ENCODE measurements at regions not wholly inside any gene's neighbourhood (a gene's known extent, or its start where the extent isn't known, plus 50 kb on each side); places are given as distances from the start of the nearest gene placed in this dataset.

DNA sequence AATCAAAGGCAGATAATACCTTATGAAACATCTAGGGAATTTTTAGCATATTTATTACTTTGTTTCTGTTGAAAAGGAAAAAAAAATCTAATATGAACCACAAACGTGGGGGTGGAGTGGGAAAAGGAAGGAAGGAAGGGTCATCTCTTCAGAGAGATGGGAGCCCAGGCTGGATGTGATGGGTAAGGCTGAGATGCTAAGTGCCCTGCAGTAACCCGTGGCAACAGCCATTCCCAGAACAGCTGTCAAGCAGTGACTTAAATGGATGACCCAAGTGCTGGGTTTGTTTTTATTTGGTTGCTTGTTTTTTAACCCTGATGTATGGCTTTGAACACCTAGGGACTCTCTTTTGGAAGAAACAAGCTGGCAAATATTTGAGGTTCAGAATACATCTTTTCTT lies 50.7 kb upstream of the KLF7 start:
- intact Hi-C loops (cut with DNase I): no loop called here
- Histone ChIP-seq H3K27me3 (no peaks in the 10 kb centered on the region), H3K4me1 (no peaks in the 10 kb centered on the region), H3K9me3 (no peaks in the 10 kb centered on the region), H3K36me3 (no peaks in the 10 kb centered on the region), H3K27ac (no peak overlapping the region), H3K4me3 (no peak overlapping the region)
- TF ChIP-seq, protein P1, sequence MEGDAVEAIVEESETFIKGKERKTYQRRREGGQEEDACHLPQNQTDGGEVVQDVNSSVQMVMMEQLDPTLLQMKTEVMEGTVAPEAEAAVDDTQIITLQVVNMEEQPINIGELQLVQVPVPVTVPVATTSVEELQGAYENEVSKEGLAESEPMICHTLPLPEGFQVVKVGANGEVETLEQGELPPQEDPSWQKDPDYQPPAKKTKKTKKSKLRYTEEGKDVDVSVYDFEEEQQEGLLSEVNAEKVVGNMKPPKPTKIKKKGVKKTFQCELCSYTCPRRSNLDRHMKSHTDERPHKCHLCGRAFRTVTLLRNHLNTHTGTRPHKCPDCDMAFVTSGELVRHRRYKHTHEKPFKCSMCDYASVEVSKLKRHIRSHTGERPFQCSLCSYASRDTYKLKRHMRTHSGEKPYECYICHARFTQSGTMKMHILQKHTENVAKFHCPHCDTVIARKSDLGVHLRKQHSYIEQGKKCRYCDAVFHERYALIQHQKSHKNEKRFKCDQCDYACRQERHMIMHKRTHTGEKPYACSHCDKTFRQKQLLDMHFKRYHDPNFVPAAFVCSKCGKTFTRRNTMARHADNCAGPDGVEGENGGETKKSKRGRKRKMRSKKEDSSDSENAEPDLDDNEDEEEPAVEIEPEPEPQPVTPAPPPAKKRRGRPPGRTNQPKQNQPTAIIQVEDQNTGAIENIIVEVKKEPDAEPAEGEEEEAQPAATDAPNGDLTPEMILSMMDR (IDR thresholded peaks at IDR 0.05): no peak
- no peak for DNase-seq (ENCODE audit: low spot score in 2 of 2)

DNA sequence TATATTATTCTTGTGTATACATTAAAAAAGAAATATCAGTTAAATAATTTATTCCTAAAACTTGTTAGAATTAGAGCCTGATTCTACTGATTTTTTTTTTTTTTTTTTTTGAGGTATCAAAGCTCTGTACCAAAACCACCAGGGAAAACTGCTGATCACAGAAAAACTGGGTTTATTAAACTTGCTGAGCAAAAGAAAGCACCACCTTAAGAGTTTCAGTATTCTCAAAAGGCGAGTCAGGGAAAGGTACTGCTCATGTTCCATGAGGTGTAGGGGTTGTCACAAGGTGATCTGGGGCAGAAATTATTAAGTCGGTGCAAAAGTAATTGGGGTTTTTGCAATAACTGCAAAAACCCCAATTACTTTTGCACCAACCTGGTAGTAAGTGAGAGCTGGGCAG lies 51.7 kb upstream of the KLF7 start:
- TF ChIP-seq, protein P1 (IDR thresholded peaks at IDR 0.05): no peak
- H3K4me1 ChIP-seq: no peaks in the 10 kb centered on the region
- no peak overlapping the region for H3K27ac ChIP-seq
- H3K4me3 ChIP-seq: no peak overlapping the region
- intact Hi-C loops (cut with DNase I): no loop called here
- no peak for DNase-seq (ENCODE audit: low spot score in 2 of 2)
- H3K9me3 ChIP-seq: no peaks in the 10 kb centered on the region
- no peaks in the 10 kb centered on the region for H3K27me3 ChIP-seq
- H3K36me3 ChIP-seq: no peaks in the 10 kb centered on the region

DNA sequence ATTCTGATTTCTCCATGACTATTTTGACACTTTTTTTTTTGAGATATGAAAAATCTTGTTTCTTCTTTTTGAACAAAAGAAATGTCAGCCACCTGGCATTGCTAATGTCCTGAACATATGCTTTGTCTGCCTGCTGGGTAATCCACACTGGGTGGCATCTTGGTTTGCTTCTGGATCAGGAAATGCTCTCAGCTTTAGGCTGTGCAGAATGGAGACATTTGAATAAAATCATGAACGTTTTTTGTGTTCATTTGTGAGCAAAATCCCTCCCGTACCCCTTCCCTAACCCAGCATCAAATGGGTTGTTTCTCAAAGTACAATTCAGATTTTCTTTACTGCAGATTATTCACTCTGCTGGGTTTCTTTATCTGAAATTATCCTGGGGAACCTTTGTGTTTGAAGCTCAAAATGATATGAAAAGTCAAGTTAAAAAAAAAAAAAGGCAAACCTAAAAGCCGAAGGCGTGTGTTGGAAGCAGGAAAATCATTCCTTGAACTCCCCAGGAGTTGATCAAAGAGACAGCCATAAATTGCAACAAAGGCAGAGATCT lies 53.4 kb upstream of the KLF7 start:
- no peak for DNase-seq (ENCODE audit: low spot score in 2 of 2)
- no peaks in the 10 kb centered on the region for H3K36me3 ChIP-seq
- H3K27me3 ChIP-seq: no peaks in the 10 kb centered on the region
- H3K27ac ChIP-seq: no peak overlapping the region
- no peak overlapping the region for H3K4me3 ChIP-seq
- H3K4me1 ChIP-seq: no peaks in the 10 kb centered on the region
- intact Hi-C loops (cut with DNase I): no loop called here
- TF ChIP-seq, protein P1 (IDR thresholded peaks at IDR 0.05): no peak
- H3K9me3 ChIP-seq: no peaks in the 10 kb centered on the region

DNA sequence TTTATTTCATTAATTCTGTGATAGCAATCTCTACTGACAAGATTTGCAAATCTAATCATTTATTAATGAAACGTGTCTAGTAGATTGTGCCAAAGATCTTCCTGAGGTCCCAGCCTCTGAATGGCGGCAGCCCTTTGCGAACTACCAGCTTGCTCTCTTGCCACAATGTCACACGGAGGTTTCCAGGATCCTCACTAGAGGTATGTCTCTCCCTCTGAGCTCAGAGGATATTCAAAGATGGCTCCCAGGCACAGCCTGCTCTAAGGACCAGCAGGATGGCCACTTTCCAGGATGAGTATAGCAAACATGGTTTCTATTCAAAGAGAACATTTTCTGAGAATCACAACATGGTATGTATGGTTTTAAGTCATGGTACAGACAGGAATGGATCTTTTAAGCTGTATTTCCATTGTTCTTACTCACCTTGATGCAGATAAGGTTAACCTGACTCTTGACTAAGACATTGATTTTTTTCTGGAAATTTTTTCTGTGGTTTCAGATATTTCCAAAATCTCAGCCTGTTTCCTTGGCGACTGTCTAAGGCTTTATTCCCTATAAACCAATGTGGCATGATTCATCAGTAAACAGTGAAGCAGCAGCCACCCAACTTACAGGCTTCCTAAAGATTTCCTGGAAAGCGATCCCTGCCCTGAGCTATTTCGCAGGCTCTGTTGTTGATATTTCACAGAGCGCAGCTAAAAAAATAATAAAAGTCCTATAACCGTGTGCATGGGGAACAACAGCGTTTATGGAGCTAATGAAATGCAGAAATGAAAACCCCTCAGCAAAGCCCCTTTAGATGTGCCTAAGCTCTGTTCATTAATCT lies 54.1 kb upstream of the KLF7 start:
- no peak for DNase-seq (ENCODE audit: low spot score in 2 of 2)
- Histone ChIP-seq H3K9me3 (no peaks in the 10 kb centered on the region), H3K36me3 (no peaks in the 10 kb centered on the region), H3K27me3 (no peaks in the 10 kb centered on the region), H3K4me3 (no peak overlapping the region), H3K4me1 (no peaks in the 10 kb centered on the region), H3K27ac (no peak overlapping the region)
- intact Hi-C loops (cut with DNase I): no loop called here
- TF ChIP-seq, protein P1 (IDR thresholded peaks at IDR 0.05): no peak

DNA sequence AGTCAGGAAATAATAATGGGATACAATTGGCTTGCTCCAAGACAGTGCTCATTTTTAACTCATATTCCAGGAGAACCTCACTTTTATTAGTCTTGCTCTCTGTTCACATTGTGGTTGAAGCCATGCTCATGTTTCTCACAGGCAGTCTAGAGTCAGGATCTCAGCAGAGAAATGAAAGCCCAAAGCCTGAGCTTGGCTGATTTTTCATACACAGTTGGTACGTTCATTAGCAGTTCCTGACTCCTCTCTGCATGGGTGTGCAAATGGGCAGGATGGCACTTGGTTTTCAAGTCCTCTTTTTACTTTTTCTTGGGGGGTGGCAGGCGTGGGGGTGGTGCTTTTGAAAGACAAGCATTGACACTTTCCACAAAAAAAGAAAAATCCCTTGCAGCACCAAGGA lies 56.0 kb upstream of the KLF7 start:
- TF ChIP-seq, protein P1 (IDR thresholded peaks at IDR 0.05): no peak
- intact Hi-C loops (cut with DNase I): no loop called here
- H3K27me3 ChIP-seq: no peaks in the 10 kb centered on the region
- no peak overlapping the region for H3K27ac ChIP-seq
- DNase-seq (ENCODE audit: low spot score in 2 of 2): no peak
- no peaks in the 10 kb centered on the region for H3K4me1 ChIP-seq
- no peaks in the 10 kb centered on the region for H3K9me3 ChIP-seq
- no peak overlapping the region for H3K4me3 ChIP-seq
- no peaks in the 10 kb centered on the region for H3K36me3 ChIP-seq

All from ascending aorta (tissue), 2 donors.